ENCODE measurements at regions not wholly inside any gene's neighbourhood (a gene's known extent, or its start where the extent isn't known, plus 50 kb on each side); places are given as distances from the start of the nearest gene placed in this dataset.
A peak's percentile ranks its signal among the peaks of the same experiment; 100 is the strongest.

DNA sequence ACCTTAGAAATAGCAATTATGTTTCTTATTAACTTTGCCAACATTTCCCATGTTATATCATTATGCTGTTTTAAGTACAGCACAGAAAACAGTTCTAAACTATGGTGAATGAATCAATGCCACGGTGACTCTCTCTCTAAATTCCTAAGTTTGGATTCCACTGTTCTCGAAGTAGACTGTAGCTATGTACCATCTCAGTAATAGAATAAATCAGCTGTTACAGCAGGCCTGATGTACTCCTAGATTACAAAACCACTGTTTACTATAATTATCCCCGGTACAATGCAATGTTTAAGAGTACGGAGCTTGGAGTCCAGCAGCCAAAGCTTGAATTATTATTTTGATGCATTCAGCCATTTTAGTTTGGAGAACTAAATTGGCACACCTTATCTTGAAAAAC, 476.3 kb upstream of the SLITRK1 start:
- WGBS, 5 donors: 77 to 86% (median 86%) methylated on average over 4 of the region's 4 CpGs
- Histone ChIP-seq H3K4me3 (no peak overlapping the region), H3K27ac (no peak overlapping the region), H3K36me3 (no peaks in the 10 kb centered on the region), H3K27me3 (no peaks in the 10 kb centered on the region), H3K9me3 (no peaks in the 10 kb centered on the region), H3K4me1 (no peaks in the 10 kb centered on the region)
- intact Hi-C loops (cut with DNase I; ENCODE audit: low total_unique reads): no loop called here
- DNase-seq: no peak
- TF ChIP-seq POLR2AphosphoS5 (IDR thresholded peaks at IDR 0.05) (no peak), EP300 (IDR thresholded peaks at IDR 0.05) (no peak), POLR2A (IDR thresholded peaks at IDR 0.05) (no peak)
- TF ChIP-seq, protein P1, sequence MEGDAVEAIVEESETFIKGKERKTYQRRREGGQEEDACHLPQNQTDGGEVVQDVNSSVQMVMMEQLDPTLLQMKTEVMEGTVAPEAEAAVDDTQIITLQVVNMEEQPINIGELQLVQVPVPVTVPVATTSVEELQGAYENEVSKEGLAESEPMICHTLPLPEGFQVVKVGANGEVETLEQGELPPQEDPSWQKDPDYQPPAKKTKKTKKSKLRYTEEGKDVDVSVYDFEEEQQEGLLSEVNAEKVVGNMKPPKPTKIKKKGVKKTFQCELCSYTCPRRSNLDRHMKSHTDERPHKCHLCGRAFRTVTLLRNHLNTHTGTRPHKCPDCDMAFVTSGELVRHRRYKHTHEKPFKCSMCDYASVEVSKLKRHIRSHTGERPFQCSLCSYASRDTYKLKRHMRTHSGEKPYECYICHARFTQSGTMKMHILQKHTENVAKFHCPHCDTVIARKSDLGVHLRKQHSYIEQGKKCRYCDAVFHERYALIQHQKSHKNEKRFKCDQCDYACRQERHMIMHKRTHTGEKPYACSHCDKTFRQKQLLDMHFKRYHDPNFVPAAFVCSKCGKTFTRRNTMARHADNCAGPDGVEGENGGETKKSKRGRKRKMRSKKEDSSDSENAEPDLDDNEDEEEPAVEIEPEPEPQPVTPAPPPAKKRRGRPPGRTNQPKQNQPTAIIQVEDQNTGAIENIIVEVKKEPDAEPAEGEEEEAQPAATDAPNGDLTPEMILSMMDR (IDR thresholded peaks at IDR 0.05): no peak

- Histone ChIP-seq H3K27me3 (no peaks in the 10 kb centered on the region), H3K4me3 (no peak overlapping the region), H3K4me1 (no peaks in the 10 kb centered on the region), H3K36me3 (no peaks in the 10 kb centered on the region), H3K27ac (no peak overlapping the region), H3K9me3 (peaks cover 0 to 18% (median 4%) of the 10 kb centered on the region in 4 donors)
- TF ChIP-seq, protein P1 (IDR thresholded peaks at IDR 0.05): no peak
- TF ChIP-seq POLR2A (IDR thresholded peaks at IDR 0.05): no peak
- TF ChIP-seq POLR2AphosphoS5 (IDR thresholded peaks at IDR 0.05): no peak
- TF ChIP-seq EP300 (IDR thresholded peaks at IDR 0.05): no peak
- intact Hi-C loops (cut with DNase I; ENCODE audit: low total_unique reads): no loop called here
- DNase-seq: peak in 1 of 2 donors; percentile 1
Measured at GRCh38 chr13:84352946-84353345, 470.7 kb upstream of the SLITRK1 start.

DNA sequence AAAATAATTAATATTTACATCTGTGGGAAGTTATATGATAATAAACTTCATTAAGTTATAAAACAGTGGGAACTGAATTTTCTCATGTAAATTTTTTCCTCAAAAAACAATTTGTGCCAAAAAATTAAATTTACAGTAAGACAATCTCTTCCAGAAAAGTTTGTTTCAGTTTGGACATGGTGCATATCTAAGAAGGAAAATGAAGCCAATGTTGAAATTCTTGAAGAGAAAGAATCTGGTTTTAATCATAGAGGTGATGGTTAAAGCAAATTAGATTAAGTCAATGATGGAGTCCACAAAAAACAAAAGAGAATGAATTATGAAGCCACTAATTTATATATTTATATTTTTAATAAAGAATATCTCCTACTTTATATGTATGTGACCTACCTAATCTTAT, 457.2 kb upstream of the SLITRK1 start:
- Histone ChIP-seq H3K27me3 (no peaks in the 10 kb centered on the region), H3K27ac (no peak overlapping the region), H3K36me3 (no peaks in the 10 kb centered on the region), H3K4me1 (no peaks in the 10 kb centered on the region), H3K9me3 (peaks cover 0 to 6% (median 0%) of the 10 kb centered on the region in 4 donors), H3K4me3 (no peak overlapping the region)
- DNase-seq: no peak
- TF ChIP-seq POLR2AphosphoS5 (IDR thresholded peaks at IDR 0.05) (no peak), EP300 (IDR thresholded peaks at IDR 0.05) (no peak), POLR2A (IDR thresholded peaks at IDR 0.05) (no peak)
- TF ChIP-seq, protein P1 (IDR thresholded peaks at IDR 0.05): no peak
- intact Hi-C loops (cut with DNase I; ENCODE audit: low total_unique reads): no loop called here

DNA sequence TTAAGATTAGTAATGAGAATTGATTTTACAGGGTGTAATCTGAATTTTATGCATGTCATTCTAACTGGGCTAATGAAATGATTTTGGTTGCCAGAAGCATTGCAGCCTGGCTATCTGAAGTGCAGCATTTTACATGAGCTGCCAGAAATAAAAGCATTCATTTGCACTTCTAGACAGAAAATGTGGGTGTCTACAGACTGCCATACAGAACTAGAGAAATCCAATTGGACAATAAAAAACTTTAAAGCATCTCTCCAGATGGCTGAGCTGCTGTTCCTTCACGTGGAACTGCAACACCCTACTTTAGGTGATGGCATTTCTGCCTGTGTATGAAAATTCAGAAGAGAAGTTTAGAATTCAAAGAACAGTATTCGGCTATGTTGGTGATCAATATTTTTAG, 450.1 kb upstream of the SLITRK1 start:
- intact Hi-C loops (cut with DNase I; ENCODE audit: low total_unique reads): no loop called here
- no peak for TF ChIP-seq POLR2A (IDR thresholded peaks at IDR 0.05)
- TF ChIP-seq, protein P1 (IDR thresholded peaks at IDR 0.05): no peak
- no peak for TF ChIP-seq EP300 (IDR thresholded peaks at IDR 0.05)
- no peak for DNase-seq
- H3K36me3 ChIP-seq: no peaks in the 10 kb centered on the region
- H3K9me3 ChIP-seq: no peaks in the 10 kb centered on the region
- H3K4me1 ChIP-seq: no peaks in the 10 kb centered on the region
- no peak overlapping the region for H3K4me3 ChIP-seq
- H3K27ac ChIP-seq: no peak overlapping the region
- H3K27me3 ChIP-seq: no peaks in the 10 kb centered on the region
- WGBS, 5 donors: 64 to 74% (median 74%) methylated on average over 2 of the region's 2 CpGs

Measured in stomach (tissue), 8 donors.